ENCODE measurements at regions not wholly inside any gene's neighbourhood (a gene's known extent, or its start where the extent isn't known, plus 50 kb on each side); places are given as distances from the start of the nearest gene placed in this dataset.

GRCh38 chr4:22881411-22881810 lies 188.7 kb downstream of the GBA3 start:
- Histone ChIP-seq H3K9ac (ENCODE audit: low read length) (no peak overlapping the region), H3K9me2 (ENCODE audit: insufficient read depth, low read length) (no peaks in the 10 kb centered on the region), H3K4me3 (ENCODE audit: low read length) (no peak overlapping the region), H3K36me3 (ENCODE audit: insufficient read depth, low read length) (no peaks in the 10 kb centered on the region), H3K9me3 (ENCODE audit: low read length) (no peaks in the 10 kb centered on the region), H3K4me2 (ENCODE audit: low read length) (no peak overlapping the region), H3K27me3 (ENCODE audit: insufficient read depth, low read depth, low read length) (no peaks in the 10 kb centered on the region), H2AFZ (ENCODE audit: low read depth, low read length) (no peak overlapping the region), H3F3A (ENCODE audit: insufficient read depth, low read length, poor library complexity, severe bottlenecking) (no peaks in the 10 kb centered on the region), H4K20me1 (ENCODE audit: insufficient read depth) (no peaks in the 10 kb centered on the region), H3K79me2 (replicated peaks; ENCODE audit: insufficient read depth, low read length) (no peaks in the 10 kb centered on the region), H3K27ac (ENCODE audit: low read length) (no peak overlapping the region)
- TF ChIP-seq POLR2AphosphoS5 (IDR thresholded peaks at IDR 0.05) (no peak), EP300 (conservative IDR thresholded peaks at IDR 0.05; ENCODE audit: poor library complexity, severe bottlenecking) (no peak), SMC3 (conservative IDR thresholded peaks at IDR 0.05; ENCODE audit: poor library complexity) (no peak), TAF1 (IDR thresholded peaks at IDR 0.05; ENCODE audit: low read depth) (no peak), EZH2 (IDR thresholded peaks at IDR 0.05; ENCODE audit: borderline replicate concordance, insufficient read depth, low read length, poor library complexity, severe bottlenecking) (no peak), MXI1 (conservative IDR thresholded peaks at IDR 0.05; ENCODE audit: poor library complexity, severe bottlenecking) (no peak), RAD21 (conservative IDR thresholded peaks at IDR 0.05) (no peak)
- TF ChIP-seq, protein P1, sequence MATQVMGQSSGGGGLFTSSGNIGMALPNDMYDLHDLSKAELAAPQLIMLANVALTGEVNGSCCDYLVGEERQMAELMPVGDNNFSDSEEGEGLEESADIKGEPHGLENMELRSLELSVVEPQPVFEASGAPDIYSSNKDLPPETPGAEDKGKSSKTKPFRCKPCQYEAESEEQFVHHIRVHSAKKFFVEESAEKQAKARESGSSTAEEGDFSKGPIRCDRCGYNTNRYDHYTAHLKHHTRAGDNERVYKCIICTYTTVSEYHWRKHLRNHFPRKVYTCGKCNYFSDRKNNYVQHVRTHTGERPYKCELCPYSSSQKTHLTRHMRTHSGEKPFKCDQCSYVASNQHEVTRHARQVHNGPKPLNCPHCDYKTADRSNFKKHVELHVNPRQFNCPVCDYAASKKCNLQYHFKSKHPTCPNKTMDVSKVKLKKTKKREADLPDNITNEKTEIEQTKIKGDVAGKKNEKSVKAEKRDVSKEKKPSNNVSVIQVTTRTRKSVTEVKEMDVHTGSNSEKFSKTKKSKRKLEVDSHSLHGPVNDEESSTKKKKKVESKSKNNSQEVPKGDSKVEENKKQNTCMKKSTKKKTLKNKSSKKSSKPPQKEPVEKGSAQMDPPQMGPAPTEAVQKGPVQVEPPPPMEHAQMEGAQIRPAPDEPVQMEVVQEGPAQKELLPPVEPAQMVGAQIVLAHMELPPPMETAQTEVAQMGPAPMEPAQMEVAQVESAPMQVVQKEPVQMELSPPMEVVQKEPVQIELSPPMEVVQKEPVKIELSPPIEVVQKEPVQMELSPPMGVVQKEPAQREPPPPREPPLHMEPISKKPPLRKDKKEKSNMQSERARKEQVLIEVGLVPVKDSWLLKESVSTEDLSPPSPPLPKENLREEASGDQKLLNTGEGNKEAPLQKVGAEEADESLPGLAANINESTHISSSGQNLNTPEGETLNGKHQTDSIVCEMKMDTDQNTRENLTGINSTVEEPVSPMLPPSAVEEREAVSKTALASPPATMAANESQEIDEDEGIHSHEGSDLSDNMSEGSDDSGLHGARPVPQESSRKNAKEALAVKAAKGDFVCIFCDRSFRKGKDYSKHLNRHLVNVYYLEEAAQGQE (IDR thresholded peaks at IDR 0.05; ENCODE audit: borderline replicate concordance) = no peak
- TF ChIP-seq, protein P2, sequence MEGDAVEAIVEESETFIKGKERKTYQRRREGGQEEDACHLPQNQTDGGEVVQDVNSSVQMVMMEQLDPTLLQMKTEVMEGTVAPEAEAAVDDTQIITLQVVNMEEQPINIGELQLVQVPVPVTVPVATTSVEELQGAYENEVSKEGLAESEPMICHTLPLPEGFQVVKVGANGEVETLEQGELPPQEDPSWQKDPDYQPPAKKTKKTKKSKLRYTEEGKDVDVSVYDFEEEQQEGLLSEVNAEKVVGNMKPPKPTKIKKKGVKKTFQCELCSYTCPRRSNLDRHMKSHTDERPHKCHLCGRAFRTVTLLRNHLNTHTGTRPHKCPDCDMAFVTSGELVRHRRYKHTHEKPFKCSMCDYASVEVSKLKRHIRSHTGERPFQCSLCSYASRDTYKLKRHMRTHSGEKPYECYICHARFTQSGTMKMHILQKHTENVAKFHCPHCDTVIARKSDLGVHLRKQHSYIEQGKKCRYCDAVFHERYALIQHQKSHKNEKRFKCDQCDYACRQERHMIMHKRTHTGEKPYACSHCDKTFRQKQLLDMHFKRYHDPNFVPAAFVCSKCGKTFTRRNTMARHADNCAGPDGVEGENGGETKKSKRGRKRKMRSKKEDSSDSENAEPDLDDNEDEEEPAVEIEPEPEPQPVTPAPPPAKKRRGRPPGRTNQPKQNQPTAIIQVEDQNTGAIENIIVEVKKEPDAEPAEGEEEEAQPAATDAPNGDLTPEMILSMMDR (IDR thresholded peaks at IDR 0.05; ENCODE audit: poor library complexity, severe bottlenecking) = no peak

- H3K9me3 ChIP-seq (ENCODE audit: low read length) = no peaks in the 10 kb centered on the region
- TF ChIP-seq RAD21 (conservative IDR thresholded peaks at IDR 0.05) (no peak), SMC3 (conservative IDR thresholded peaks at IDR 0.05; ENCODE audit: poor library complexity) (no peak), MXI1 (conservative IDR thresholded peaks at IDR 0.05; ENCODE audit: poor library complexity, severe bottlenecking) (no peak), POLR2AphosphoS5 (IDR thresholded peaks at IDR 0.05) (no peak), EZH2 (IDR thresholded peaks at IDR 0.05; ENCODE audit: borderline replicate concordance, insufficient read depth, low read length, poor library complexity, severe bottlenecking) (no peak), TAF1 (IDR thresholded peaks at IDR 0.05; ENCODE audit: low read depth) (no peak), EP300 (conservative IDR thresholded peaks at IDR 0.05; ENCODE audit: poor library complexity, severe bottlenecking) (no peak)
- TF ChIP-seq, protein P2 (IDR thresholded peaks at IDR 0.05; ENCODE audit: poor library complexity, severe bottlenecking) = no peak
- TF ChIP-seq, protein P1 (IDR thresholded peaks at IDR 0.05; ENCODE audit: borderline replicate concordance) = no peak
- H3K36me3 ChIP-seq (ENCODE audit: insufficient read depth, low read length) = no peaks in the 10 kb centered on the region
- H3K4me3 ChIP-seq (ENCODE audit: low read length) = no peak overlapping the region
- H4K20me1 ChIP-seq (ENCODE audit: insufficient read depth) = no peaks in the 10 kb centered on the region
- H3K27me3 ChIP-seq (ENCODE audit: insufficient read depth, low read depth, low read length) = no peaks in the 10 kb centered on the region
- H3K4me2 ChIP-seq (ENCODE audit: low read length) = no peak overlapping the region
- H3K27ac ChIP-seq (ENCODE audit: low read length) = no peak overlapping the region
- no peak overlapping the region for H3K9ac ChIP-seq (ENCODE audit: low read length)
- no peak overlapping the region for H2AFZ ChIP-seq (ENCODE audit: low read depth, low read length)
- no peaks in the 10 kb centered on the region for H3K79me2 ChIP-seq (replicated peaks; ENCODE audit: insufficient read depth, low read length)
- H3F3A ChIP-seq (ENCODE audit: insufficient read depth, low read length, poor library complexity, severe bottlenecking) = no peaks in the 10 kb centered on the region
- H3K9me2 ChIP-seq (ENCODE audit: insufficient read depth, low read length) = no peaks in the 10 kb centered on the region
Measured at GRCh38 chr4:22877486-22878052, 184.8 kb downstream of the GBA3 start.

All from neural cell (in vitro differentiated cells).